HG03103 (cell line): ENCODE measurements at regions not wholly inside any gene's neighbourhood (a gene's known extent, or its start where the extent isn't known, plus 50 kb on each side); places are given as distances from the start of the nearest gene placed in this dataset.
"Not testable (repeated sequence)": the region's sequence is repeated elsewhere in the genome, so short reads cannot be mapped to it uniquely, and the experiment has no call there.

ENCODE experiments used
- ATAC-seq: cut with Tn5 transposase; IDR thresholded peaks from one replicate; pipeline ENCODE4 v1.9.1; 2021; ENCODE audit warnings: low read depth; ENCODE audit not compliant: unreplicated experiment

DNA sequence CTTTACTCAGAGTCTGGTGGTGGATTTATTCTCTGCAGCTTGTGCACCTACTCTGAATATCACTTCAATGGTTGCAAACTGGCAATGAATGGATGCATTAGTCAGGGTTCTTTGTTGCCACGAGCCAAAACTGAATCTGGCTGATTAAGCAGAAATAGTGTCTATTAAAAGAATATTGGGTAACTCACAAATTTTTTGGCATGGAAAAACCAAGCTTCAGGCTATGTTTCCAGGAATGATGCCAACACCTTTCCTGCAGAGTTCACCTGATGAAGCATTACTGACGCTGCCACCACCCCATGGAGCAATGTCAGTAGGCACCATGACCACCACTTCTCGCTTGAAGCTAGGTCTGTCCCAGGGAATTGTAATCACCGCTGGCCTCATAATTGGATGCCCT is 597.8 kb upstream of the SLC10A2 start:
- no peak for ATAC-seq

DNA sequence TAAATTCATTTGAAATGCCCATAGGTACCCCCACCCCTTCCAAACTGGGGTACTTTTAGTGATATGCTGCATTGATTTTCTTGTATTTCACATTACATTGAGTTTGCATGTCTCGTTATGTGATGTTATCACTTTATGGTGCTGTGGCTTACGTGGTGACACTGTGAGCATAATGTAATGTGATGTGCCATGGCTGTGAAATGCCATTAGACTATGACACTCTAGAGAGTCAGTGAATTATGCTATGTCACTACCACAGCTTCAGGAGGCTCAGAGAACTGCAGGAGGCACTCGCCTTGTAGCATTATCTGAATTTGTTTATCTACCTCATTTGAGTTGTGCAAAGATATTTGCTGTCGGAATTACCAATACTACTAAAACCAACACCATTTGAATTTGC is 590.1 kb upstream of the SLC10A2 start:
- no peak for ATAC-seq

DNA sequence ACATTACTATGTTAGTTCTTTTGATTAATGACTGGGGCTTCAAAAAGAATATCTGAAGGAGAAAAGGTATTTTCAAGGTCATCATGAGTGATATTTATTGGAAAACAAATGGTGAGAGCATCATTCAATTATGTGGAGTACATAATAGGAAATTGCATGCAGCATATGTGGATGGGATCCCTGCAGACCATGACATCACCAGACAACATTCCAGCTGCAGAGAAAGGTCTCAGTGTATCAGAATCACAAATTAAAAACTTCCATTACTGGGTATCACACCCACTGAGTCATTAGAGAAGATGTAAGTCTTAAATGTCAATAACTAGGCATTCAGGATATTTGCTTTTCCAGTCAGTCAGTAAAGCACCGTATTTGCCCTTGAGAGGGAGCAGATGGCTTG is 574.4 kb upstream of the SLC10A2 start:
- no peak for ATAC-seq

- no peak for ATAC-seq
Measured at GRCh38 chr13:103639326-103639725, 573.1 kb upstream of the SLC10A2 start.

DNA sequence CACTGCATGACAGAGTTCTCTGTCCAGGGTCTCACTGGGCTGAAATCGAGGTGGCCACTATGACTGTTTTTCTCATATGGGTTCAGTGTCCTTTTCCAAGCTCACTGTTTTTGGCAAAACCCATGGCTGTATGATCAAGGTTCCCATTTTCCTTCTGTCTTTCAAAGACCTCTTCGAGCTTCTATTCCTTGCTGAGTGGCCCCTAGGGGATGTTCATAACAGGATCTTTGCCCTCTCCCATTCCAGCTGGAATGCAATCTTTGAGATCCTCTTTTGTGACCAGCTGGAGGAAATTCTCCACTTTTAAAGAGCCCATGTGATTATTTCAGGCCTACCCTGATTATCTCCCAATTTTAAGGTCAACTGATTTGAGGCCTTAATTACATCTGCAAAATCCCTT is 572.5 kb upstream of the SLC10A2 start:
- ATAC-seq, result no peak

DNA sequence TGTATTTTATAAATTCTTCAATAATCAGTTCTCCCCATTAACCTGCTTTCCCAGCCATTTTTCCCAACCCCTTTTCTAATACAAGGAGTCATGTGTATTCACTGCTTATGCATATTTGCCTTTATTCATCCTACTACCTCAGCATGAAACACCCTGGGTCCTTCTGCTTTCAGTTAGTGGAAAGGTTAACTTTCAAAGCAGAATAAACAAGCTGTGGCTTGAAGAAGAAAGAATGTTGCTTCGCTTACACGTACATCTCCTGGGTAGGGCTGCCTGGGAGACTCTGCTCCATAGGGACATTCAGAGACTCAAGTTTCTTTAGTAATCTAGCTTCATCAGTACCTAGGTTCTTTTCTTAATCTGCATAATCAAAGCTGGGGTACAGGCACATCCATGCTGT is 567.8 kb upstream of the SLC10A2 start:
- ATAC-seq, result no peak

GRCh38 chr13:103625194-103625593 is 559.0 kb upstream of the SLC10A2 start:
- ATAC-seq, result no peak

DNA sequence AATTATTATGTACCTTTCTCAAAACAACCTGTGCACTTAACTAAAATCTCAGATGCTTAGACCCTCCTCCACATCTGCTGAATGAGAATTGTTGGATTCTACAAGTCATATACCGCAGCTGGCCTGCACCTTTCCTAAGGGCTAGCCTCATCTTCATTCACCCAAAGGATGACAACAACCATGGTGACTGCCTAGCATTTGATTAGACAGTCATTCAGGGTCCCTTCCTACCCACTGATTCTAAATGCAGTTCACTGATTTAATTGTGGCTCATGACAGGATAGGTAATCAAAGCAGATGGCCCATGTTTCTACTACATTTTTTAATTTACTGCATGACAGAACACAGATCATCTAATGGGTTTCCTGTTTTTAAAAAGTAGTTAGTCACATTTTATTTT is 551.9 kb upstream of the SLC10A2 start:
- no peak for ATAC-seq

DNA sequence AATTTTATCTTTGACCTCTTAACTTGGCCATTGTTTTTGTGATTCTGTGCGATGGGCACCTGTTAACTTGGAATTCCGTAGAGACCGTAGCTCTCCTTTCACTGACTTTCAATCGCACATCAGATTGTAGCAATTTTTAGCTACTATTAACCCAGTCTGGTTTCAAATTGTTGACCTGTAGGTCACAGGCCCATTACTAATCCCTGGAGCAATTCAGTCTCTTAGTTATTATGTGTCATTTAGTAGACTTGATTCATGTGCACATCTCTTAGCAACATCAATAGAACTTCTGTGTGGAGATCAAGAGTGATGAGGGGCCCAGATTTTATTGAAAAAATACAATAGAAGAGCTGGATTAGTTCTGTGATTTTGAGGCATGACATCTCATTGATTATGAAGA is 549.6 kb upstream of the SLC10A2 start:
- ATAC-seq, result no peak

DNA sequence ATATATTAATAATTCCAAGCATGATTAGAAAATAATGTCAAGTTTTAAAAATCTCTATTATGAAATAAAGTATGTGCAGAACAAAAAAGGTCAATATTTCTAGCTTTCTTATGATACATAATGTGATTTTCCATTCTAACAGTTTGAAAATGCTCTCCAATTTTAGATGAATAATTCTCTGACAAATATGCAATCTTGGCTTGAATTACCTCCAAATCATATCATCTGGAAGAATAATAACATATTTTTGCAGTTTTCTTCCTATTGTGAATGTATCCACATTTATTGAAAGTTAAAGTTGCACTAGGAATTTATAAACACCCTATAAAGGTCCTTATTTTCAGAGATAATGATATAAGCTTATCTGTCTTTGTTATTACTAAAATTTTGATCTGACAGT is 548.5 kb upstream of the SLC10A2 start:
- ATAC-seq, result no peak

- ATAC-seq, result no peak
Measured at GRCh38 chr13:103607995-103608394, 541.8 kb upstream of the SLC10A2 start.

GRCh38 chr13:103605546-103606326 is 539.5 kb upstream of the SLC10A2 start:
- no peak for ATAC-seq

DNA sequence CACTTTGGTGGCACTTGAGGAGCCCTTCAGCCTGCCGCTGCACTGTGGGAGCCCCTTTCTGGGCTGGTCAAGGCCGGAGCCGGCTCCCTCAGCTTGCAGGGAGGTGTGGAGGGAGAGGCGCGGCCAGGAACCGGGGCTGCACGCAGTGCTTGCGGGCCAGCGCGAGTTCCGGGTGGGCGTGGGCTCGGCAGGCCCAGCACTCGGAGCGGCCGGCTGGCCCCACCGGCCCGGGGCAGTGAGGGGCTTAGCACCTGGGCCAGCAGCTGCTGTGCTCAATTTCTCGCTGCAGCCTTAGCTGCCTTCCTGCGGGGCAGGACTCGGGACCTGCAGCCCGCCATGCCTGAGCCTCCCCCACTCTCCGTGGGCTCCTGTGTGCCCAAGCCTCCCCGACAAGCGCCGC is 533.7 kb upstream of the SLC10A2 start:
- ATAC-seq, result not testable (repeated sequence)

DNA sequence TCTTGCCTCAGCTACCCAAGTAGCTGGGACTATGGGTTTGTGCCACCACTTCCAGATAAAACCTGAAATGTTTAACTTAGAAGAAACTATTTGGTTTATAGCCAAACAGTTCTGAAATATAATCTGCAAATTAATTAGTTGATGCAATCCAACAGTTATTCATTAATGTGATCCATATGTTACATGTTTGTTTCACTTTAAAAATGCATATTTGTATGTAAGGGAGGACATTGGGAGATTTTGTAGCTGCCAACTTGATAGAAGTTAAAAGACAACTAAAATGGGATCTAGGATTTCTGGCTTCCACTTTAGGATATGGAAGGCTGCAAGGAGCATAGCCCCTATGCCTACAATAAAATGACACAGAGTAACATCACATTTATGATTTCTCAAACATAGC is 532.5 kb upstream of the SLC10A2 start:
- ATAC-seq, result no peak

DNA sequence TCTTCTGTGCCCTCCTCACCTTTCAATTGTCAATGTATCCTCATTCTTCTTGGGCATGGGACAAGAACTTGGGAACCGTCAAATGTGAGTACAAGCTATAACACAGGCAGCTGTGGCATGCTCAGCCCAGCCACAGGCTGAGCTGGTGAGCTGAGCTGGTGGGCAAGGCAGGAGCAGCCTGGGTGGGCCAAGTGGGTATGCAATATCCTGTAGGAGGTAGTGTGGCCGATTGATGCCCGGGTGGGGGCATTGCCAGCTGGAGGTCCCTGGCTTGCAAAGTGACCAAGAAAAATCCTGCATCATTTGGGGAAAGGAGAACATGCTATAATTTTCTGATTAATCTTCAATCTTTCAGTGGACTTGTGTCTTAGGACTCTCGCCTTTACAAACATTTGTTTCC is 507.2 kb upstream of the SLC10A2 start:
- no peak for ATAC-seq

DNA sequence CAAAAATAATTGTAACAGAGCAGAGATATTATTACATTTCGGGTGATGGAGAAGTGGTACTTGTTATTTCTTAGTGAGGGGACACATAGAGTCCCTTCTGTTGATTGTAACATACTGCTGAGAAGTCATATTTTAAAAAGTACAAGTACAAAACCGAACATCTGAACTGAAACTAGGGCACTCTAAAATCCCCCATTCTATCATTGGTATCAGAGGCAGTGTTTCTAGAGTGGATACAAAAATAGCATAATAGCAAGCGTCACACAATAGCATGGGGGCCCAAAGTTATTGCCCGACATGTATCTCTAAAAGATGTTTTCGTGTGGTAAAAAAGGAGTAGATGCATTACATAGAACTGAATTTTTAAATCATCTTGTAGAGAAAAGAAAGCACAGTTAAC is 502.1 kb upstream of the SLC10A2 start:
- no peak for ATAC-seq

- ATAC-seq, result no peak
Measured at GRCh38 chr13:103557878-103558277, 491.7 kb upstream of the SLC10A2 start.

DNA sequence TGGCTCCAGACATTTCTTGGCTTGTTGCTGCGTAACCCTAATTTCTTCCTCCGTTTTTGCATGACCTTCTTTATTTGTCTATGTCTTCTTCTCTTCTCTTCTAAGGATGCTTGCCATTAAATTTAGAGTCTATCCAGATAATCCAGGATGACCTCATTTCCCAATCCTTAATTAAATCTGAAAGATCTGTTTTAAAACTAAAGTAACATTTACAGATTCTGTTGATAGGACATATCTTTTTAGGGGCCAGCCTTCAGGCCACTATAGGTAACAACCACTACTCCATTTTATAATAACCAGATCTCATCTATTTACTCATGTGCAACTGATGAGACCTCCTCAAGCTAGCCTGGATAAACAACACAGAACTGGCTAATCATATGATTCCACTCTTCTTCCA is 490.5 kb upstream of the SLC10A2 start:
- ATAC-seq, result no peak

- no peak for ATAC-seq
Measured at GRCh38 chr13:103547914-103548313, 481.7 kb upstream of the SLC10A2 start.

DNA sequence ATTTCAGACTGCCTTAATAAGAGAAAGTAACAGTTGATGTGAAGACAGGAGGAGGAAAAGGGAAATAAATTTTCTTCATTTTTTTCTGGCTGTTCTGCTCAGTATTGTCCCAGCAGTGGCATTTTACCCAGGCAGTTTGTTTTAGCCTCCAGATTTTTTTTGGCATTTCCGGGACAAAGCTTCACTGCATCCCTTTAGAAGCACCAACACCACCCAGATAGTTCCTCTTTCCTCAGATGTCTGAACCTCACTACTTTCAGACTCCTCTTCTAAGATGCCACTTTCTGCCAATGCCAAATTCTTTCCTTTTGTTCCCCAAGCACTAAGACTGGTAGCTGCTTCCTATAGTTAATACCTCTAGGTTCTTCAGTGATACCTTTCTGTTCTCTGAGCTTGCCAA is 480.1 kb upstream of the SLC10A2 start:
- no peak for ATAC-seq

- ATAC-seq, result no peak
Measured at GRCh38 chr13:103542648-103543047, 476.4 kb upstream of the SLC10A2 start.

- ATAC-seq, result no peak
Measured at GRCh38 chr13:103540382-103540765, 474.2 kb upstream of the SLC10A2 start.
